K562 (cell line): ENCODE measurements at regions not wholly inside any gene's neighbourhood (a gene's known extent, or its start where the extent isn't known, plus 50 kb on each side); places are given as distances from the start of the nearest gene placed in this dataset.

Experiments used
- CTCF ChIP-seq, 3 experiments: IDR thresholded peaks in 2 of 3; conservative IDR thresholded peaks in 1 of 3; 2 replicates each; pipeline ENCODE4 v1.5.1; 2011 to 2012; ENCODE audit warnings: low read length in 3 of 3, mild to moderate bottlenecking in 3 of 3, control low read depth in 2 of 3, improper control_type of control experiment in 1 of 3, inconsistent platforms in 1 of 3, low read depth in 1 of 3, mixed read lengths in 1 of 3, moderate library complexity in 1 of 3; ENCODE audit not compliant: insufficient read depth in 2 of 3
- EP300 ChIP-seq: IDR thresholded peaks from 2 replicates; pipeline ENCODE4 v1.6.1; 2012; ENCODE audit warnings: low read length, improper control_type of control experiment
- GTF2F1 ChIP-seq: IDR thresholded peaks from 2 replicates; pipeline ENCODE4 v1.6.1; 2011; ENCODE audit warnings: low read depth, low read length, improper control_type of control experiment
- NBN ChIP-seq: fragments of 450-650 bp; IDR thresholded peaks from 2 replicates; pipeline ENCODE4 v1.6.1; 2016; ENCODE audit warnings: low read depth, mild to moderate bottlenecking
- TOE1 ChIP-seq, 2 experiments: fragments of 450-650 bp in 1 of 2; sonication (generic) in 1 of 2; formaldehyde crosslinking in 1 of 2; IDR thresholded peaks; 2 replicates each; pipeline versions ENCODE4 v1.7.1 to v1.8.0; 2016 to 2022; ENCODE audit warnings: borderline replicate concordance in 2 of 2, mild to moderate bottlenecking in 2 of 2, antibody characterized with exemption in 1 of 2, inconsistent platforms in 1 of 2, low read depth in 1 of 2, missing genetic modification reagents in 1 of 2, moderate library complexity in 1 of 2
- TF ChIP-seq, protein P1 (sequence below): sonication (generic); formaldehyde crosslinking; IDR thresholded peaks from 2 replicates; pipeline ENCODE4 v1.8.1; 2023; ENCODE audit warnings: mild to moderate bottlenecking, missing genetic modification reagents

GRCh38 chr5:158393457-158393856 lies 534.5 kb upstream of the CLINT1 start:
- TF ChIP-seq, protein P1, sequence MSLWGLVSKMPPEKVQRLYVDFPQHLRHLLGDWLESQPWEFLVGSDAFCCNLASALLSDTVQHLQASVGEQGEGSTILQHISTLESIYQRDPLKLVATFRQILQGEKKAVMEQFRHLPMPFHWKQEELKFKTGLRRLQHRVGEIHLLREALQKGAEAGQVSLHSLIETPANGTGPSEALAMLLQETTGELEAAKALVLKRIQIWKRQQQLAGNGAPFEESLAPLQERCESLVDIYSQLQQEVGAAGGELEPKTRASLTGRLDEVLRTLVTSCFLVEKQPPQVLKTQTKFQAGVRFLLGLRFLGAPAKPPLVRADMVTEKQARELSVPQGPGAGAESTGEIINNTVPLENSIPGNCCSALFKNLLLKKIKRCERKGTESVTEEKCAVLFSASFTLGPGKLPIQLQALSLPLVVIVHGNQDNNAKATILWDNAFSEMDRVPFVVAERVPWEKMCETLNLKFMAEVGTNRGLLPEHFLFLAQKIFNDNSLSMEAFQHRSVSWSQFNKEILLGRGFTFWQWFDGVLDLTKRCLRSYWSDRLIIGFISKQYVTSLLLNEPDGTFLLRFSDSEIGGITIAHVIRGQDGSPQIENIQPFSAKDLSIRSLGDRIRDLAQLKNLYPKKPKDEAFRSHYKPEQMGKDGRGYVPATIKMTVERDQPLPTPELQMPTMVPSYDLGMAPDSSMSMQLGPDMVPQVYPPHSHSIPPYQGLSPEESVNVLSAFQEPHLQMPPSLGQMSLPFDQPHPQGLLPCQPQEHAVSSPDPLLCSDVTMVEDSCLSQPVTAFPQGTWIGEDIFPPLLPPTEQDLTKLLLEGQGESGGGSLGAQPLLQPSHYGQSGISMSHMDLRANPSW (CRISPR knock-in tag), result no peak
- no peak for TF ChIP-seq EP300
- TF ChIP-seq GTF2F1, result no peak
- no peak for TF ChIP-seq TOE1 (IDR thresholded peaks at IDR 0.05; ENCODE audit: borderline replicate concordance)
- no peak for TF ChIP-seq TOE1 (CRISPR knock-in tag; IDR thresholded peaks at IDR 0.05; ENCODE audit: borderline replicate concordance, low read depth)
- no peak for TF ChIP-seq NBN
- no peak for TF ChIP-seq CTCF (IDR thresholded peaks at IDR 0.05 in 2 of 3, conservative IDR thresholded peaks at IDR 0.05 in 1 of 3; ENCODE audit: insufficient read depth in 2 of 3, low read depth in 1 of 3, low read length in 3 of 3)
